NCI-H1092 (cell line): ENCODE measurements at regions not wholly inside any gene's neighbourhood (a gene's known extent, or its start where the extent isn't known, plus 50 kb on each side); places are given as distances from the start of the nearest gene placed in this dataset.
"Not testable (repeated sequence)": the region's sequence is repeated elsewhere in the genome, so short reads cannot be mapped to it uniquely, and the experiment has no call there.

Experiments used
- DNase-seq: peaks from one replicate; lab custom pipeline; 2025; lab: John Stamatoyannopoulos, UW

- DNase-seq: no peak
These were observed 378.5 kb downstream of the LMO7 start for GRCh38 chr13:76014406-76015318.

GRCh38 chr13:76012091-76012721, 376.1 kb downstream of the LMO7 start:
- DNase-seq: no peak

GRCh38 chr13:76009267-76009890, 373.2 kb downstream of the LMO7 start:
- DNase-seq: no peak

- DNase-seq: no peak
These were observed 368.3 kb downstream of the LMO7 start for GRCh38 chr13:76004416-76004815.

GRCh38 chr13:76000131-76000530, 364.0 kb downstream of the LMO7 start:
- no peak for DNase-seq

GRCh38 chr13:75996582-75996981, 360.5 kb downstream of the LMO7 start:
- no peak for DNase-seq

GRCh38 chr13:75995966-75996365, 359.8 kb downstream of the LMO7 start:
- no peak for DNase-seq

GRCh38 chr13:75993823-75994222, 357.7 kb downstream of the LMO7 start:
- no peak for DNase-seq

- DNase-seq: no peak
These were observed 357.1 kb downstream of the LMO7 start for GRCh38 chr13:75993241-75993640.

GRCh38 chr13:75986818-75987217, 350.7 kb downstream of the LMO7 start:
- no peak for DNase-seq

- DNase-seq: no peak
These were observed 349.0 kb downstream of the LMO7 start for GRCh38 chr13:75985132-75985531.

- DNase-seq: no peak
These were observed 342.7 kb downstream of the LMO7 start for GRCh38 chr13:75978818-75979217.

- DNase-seq: no peak
These were observed 332.1 kb downstream of the LMO7 start for GRCh38 chr13:75968103-75968838.

GRCh38 chr13:75963302-75963701, 327.2 kb downstream of the LMO7 start:
- peak; percentile 36 for DNase-seq

GRCh38 chr13:75961911-75962310, 325.8 kb downstream of the LMO7 start:
- no peak for DNase-seq

- no peak for DNase-seq
These were observed 324.4 kb downstream of the LMO7 start for GRCh38 chr13:75960538-75960994.

GRCh38 chr13:75959861-75960481, 323.8 kb downstream of the LMO7 start:
- peak; percentile 80 for DNase-seq

- not testable (repeated sequence) for DNase-seq
These were observed 317.5 kb downstream of the LMO7 start for GRCh38 chr13:75953589-75953988.

GRCh38 chr13:75947448-75947847, 311.3 kb downstream of the LMO7 start:
- no peak for DNase-seq

GRCh38 chr13:75946536-75947284, 310.6 kb downstream of the LMO7 start:
- no peak for DNase-seq
